Superior temporal gyrus (tissue), 1 donor: ENCODE measurements at regions not wholly inside any gene's neighbourhood (a gene's known extent, or its start where the extent isn't known, plus 50 kb on each side); places are given as distances from the start of the nearest gene placed in this dataset.

Experiments
- DNase-seq: peaks from one replicate; pipeline ENCODE4 v3.0.0-alpha.2; 2016; ENCODE audit errors: extremely low spot score

DNA sequence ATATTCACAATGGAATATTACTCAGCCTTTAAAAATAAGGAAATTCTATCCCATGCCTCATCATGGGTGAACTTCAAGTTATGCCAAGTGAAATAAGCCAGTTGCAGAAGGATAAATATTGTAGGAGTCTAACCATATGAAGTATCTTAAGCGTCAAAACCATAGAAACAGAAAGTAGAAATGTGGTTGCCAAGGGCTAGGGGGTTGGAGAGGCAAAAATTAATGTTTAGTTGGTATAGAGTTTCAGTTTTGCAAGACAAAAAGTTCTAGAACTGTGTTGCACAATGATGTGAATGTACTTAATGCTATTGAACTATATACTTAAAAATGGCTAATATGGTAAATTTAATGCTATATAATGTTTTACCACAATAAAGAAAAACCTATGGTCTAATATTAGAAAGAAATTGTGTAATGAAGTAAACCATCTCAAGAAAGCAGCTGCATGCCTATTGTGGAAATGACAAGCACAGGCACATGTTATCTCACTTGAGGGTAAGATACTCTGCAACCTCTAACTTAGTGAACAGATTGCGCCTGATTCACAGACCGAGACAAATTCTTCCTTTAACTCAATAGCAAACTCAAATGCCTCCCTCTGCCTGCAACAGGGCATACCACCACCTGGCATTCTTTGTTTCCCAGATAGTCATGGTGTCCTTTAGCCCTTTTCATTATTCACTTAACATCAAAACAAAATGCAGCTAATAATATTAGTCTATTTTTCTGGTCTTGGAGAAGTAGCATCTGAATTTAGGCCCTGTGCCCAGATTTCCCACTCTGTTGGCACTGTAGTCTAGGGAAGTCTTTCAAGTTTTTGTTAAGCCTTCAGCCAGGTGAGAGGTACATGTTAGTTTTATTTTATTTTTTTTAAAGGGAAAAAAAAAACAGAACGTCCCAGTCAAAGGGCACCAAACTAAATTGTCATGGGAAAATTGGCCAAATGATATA is 80.2 kb upstream of the ACP3 start:
- DNase-seq, result no peak

DNA sequence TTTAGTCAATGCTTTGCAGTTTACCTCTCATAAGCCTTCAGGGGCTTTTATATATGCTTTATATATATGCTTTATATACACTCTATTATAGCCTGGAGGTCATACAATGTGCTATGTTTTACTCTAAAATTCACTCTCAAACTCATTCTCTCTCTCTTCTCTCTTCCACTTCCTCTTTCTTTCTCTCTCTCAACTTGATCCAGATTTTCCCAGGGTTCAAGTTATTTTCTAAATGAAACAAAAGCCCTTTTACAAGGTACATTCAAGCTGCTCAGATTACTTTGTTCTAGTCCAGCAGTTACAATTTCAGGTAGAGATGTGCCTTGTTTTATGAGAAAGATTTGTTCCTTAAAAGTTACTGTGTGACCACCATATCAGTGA is 79.6 kb upstream of the ACP3 start:
- DNase-seq, result no peak

DNA sequence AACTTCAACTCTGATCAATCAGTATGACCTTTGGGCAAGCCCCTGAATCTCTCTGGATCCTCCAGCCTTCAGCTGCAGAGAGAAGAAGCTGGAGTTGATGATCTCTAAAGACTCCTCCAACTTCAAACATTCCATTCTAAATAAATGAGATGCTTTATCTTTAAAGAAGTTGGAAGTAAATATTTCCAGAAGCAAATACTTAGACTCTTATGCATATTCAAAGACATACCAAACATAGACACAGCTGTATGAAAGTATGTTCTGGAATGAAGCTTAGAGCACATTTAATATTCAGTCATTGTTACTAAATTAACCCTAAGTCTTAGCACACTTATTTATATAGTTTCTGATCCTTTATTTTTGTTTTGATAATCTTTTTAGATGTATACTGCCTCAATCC is 77.6 kb upstream of the ACP3 start:
- no peak for DNase-seq

DNA sequence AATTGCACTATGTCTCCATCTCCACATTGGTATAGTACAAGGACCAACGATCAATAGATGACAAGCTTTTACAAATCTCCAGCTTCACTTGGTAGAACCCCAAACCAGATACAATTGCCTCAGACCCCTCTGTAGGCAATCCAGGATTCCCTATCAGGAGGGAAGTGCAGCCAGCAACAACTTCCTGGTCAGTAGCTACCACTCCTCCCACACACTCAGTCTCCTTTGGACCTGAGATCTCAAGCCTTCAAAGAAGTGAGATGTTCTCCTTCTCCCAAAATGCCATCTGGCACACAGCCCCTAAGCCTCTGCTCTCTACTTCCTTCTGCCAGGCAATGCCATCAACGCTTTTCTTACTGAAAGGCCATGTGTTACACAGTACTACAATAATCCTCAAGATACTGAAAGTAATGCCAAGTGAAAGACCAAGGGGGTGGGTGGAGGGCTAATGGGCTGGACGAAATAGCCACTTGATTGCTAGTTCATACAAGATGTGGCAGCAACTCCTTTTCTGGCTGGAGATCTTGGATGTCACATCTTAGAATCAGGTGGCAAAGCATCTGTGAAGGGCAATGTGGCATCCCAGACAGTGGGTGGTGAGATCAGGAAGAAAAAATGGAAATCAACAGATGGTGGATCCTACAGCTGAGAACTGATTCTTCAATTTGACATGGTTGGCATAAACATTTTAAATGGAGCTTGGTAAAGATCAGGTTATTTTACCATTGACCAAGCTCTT is 75.3 kb upstream of the ACP3 start:
- peak; percentile 46 for DNase-seq

DNA sequence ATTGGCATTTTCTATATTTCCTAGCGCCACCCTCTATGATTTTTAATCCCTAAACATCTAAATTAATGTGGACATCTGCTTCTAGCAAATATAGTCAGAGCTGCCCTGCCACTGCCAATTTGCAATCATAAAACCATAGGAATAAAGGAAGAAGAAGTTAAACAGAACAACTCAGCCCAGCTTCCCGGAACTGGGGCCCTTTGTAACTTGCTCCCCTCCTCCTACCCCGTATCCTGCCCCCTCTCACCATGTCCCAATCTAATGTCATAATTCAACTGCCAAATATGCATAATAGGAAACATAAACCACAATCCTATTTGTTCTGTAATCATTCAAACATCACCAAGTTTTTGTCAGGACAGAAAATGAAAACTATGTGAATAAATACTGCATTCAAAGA is 74.4 kb upstream of the ACP3 start:
- no peak for DNase-seq

GRCh38 chr3:132245552-132246142 is 71.6 kb upstream of the ACP3 start:
- DNase-seq, result no peak

DNA sequence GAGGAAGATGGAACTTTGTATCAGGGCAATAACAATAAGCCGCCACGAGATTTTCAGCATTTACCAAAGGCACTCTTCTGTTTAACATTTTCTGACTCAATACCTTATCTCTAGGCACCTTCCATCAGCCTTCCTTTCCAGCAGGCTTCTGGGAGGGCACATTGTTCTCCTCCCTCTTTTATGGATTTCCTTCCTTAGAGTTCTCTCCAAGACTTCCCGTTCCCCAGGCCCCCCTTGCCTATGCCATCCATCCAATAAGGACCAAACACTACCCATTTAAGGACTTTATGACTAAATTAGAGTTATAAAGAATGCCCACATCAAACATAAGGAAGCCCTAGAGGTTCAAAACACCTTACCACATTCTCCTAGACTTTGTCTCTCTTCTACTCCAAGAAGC is 71.0 kb upstream of the ACP3 start:
- DNase-seq, result no peak

GRCh38 chr3:132247211-132247610 is 70.0 kb upstream of the ACP3 start:
- no peak for DNase-seq

DNA sequence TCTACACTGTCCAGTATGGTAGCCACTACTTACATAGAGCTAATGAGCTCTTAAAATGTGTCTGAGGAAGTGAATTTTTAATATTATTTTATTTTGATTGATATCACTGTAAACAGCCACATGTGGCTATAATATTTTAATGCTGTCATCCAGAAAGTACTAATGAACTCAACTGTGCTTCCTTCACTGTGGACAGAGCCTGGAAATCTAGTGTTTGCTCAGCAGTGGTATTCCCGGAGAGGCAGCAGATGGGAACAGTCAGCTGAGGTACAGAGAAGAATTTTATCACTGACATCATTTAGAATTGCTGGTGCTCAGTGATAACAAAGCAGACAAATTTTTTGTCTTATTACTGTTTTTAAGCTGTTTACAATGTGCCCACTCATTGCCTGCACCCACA is 68.7 kb upstream of the ACP3 start:
- no peak for DNase-seq

DNA sequence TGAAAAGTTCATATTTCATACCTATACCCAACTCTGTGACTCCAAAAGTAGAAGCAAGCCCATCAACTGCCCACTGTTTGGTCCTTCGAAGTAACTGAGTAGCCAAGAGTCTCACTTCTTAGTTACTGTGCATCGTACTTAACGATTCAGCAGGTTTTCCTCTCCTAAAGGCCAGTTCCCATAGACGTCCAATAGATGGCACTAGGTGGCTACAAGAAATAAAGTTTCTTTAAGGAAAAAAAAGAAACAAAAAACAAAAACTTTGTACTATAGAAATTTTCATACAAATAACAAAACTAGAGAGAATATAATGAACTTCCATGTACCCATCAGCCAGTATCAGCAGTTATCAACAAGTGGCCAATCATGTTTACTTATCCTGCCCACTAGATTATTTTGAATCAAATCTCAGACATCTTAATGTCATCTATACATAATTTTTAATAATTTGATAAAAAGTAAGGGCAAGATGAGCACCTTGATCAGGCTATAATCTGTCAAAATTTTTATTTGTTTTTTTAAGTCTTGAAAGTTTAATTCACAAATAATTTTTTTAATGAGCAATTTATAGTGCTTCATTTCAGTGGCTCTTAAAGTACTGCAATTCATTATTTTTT is 63.8 kb upstream of the ACP3 start:
- peak; percentile 75 for DNase-seq

DNA sequence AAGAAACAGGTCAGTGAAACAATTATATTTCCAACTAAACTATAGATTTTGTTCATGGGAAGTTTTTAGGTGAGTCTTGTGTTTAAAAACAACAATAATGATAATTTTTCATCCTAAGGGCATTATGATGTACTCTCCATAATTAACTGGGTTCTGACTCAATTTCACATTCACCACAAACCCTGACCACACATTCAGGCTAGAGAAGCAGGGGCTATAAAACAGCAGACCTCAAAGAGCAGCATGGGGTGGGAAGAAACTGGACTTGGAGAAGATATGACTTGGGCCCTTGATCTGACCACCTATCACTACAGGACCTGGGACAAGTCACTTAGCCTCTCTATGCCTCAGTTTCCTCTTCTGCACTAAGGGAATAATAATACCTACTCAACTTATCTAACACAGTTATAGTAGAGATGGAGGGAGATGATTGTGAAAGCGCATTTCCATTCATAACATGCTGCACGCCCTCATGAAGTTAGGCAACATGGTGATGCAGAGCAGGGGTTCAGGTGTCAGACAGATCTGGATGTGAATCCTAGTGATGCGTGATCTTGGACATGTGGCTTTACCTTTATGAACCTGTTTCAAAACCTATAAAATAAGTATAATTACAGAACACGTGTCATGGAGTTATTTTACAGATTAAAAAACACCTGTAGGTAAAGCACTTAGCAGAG is 63.0 kb upstream of the ACP3 start:
- no peak for DNase-seq

GRCh38 chr3:132255041-132255745 is 62.0 kb upstream of the ACP3 start:
- DNase-seq, result peak; percentile 41

GRCh38 chr3:132256989-132257388 is 60.2 kb upstream of the ACP3 start:
- peak; percentile 71 for DNase-seq

DNA sequence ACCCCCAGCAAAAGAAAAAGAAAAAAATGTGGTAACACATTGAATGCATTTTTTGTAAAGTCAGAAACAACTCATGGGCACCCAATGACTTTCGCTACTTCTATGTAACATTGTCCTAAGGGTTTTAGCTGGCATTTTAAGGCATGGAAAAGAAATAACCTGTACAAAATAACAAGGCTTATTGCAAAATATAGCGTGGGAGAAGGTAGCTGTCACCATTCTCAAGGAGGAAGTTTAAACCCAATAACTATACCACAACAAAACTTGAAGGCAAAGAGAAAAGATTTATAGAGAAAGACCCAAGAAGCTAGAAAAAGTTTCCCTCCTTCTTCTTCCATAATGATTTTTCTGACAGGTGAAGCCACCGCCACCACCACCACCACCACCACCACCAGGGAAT is 55.7 kb upstream of the ACP3 start:
- no peak for DNase-seq

- DNase-seq, result no peak
Observed at GRCh38 chr3:132262305-132262704, 54.9 kb upstream of the ACP3 start.

DNA sequence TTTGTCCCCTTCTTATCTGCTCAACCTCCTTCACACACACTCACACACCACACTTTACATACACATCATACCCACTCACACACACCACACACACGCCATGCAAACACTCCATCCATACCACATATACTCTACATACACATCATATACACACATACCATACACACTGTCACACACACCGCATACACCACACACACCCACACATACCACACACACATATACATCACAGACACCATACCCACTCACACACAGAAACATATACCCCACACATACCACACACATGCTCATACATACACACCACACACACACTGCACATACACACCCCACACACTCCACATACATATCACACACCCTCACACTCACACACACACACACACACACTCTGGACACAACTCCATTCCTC is 54.3 kb upstream of the ACP3 start:
- no peak for DNase-seq

- no peak for DNase-seq
Observed at GRCh38 chr3:132265028-132265427, 52.2 kb upstream of the ACP3 start.

DNA sequence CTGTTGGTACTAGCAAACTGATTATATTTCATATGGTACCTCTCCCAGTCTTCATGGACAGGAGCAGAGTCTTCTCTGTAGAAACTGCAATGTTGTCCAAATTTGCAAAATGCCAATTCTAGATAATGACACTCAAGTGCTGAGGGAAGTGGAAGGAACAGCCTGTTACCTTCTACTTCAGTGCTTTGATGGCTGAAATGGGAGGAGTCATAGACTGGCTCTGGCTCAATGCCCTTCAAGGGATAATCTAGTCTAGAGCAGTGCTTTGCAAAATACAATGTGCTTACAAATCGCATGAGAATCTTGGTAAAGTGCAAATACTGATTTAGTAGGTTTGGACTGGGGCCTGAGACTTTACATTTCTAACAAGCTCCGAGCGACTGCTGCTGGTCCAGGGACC is 51.7 kb upstream of the ACP3 start:
- DNase-seq, result no peak

DNA sequence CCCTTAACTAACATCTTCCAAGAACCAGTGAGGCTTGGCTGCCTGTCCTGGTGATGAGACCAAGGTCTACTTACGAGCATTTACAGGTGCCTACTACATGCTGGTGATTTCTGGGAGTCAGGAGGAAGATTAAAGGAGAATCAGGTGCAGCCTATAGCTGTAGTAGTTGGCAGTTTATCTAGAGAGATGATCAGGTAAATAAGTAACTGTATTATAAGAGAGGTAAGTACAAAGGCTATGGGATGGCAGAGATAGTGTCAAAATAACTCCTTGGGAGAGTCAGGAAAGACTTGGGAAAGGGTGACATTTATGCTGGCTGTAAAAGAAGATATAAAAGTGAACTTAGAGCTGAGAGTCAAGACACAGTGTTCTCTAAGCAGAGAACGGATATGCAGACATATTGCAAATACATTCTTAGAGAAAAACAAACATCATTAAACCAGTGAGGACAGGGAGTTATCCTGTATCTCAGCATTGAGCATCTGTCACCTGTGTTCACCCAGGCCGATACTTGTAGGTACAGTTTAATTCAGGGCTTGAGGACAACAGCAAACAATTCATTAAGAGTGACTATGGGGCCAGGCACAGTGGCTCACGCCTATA is 49.7 kb upstream of the ACP3 start:
- no peak for DNase-seq
